ENCODE measurements at regions not wholly inside any gene's neighbourhood (a gene's known extent, or its start where the extent isn't known, plus 50 kb on each side); places are given as distances from the start of the nearest gene placed in this dataset.

DNA sequence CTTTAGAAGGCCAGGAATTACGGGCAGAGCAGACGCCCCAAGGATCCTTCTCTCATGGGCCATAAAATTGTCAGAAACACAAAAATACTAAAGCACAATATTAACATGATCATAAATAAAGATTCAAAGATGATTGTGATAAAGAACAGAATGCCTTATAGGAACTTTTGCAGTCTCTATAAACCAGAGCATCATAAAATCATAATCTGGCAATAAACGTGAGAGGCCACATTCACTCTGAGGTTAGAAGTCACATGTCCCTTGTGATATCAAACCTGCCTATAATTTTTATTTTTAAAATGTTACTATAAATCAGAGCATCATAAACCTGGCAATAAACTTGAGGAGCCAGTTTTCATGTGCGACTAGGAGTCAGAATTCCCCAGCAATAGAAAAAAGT, 100.5 kb downstream of the ZBTB18 start:
- TF ChIP-seq, protein P1, sequence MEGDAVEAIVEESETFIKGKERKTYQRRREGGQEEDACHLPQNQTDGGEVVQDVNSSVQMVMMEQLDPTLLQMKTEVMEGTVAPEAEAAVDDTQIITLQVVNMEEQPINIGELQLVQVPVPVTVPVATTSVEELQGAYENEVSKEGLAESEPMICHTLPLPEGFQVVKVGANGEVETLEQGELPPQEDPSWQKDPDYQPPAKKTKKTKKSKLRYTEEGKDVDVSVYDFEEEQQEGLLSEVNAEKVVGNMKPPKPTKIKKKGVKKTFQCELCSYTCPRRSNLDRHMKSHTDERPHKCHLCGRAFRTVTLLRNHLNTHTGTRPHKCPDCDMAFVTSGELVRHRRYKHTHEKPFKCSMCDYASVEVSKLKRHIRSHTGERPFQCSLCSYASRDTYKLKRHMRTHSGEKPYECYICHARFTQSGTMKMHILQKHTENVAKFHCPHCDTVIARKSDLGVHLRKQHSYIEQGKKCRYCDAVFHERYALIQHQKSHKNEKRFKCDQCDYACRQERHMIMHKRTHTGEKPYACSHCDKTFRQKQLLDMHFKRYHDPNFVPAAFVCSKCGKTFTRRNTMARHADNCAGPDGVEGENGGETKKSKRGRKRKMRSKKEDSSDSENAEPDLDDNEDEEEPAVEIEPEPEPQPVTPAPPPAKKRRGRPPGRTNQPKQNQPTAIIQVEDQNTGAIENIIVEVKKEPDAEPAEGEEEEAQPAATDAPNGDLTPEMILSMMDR (IDR thresholded peaks at IDR 0.05), result no peak
- TF ChIP-seq POLR2A (IDR thresholded peaks at IDR 0.05) (no peak), POLR2AphosphoS5 (IDR thresholded peaks at IDR 0.05) (peak; percentile 9)

Data from prostate gland (tissue), 2 donors.